ENCODE measurements at regions not wholly inside any gene's neighbourhood (a gene's known extent, or its start where the extent isn't known, plus 50 kb on each side); places are given as distances from the start of the nearest gene placed in this dataset.

DNA sequence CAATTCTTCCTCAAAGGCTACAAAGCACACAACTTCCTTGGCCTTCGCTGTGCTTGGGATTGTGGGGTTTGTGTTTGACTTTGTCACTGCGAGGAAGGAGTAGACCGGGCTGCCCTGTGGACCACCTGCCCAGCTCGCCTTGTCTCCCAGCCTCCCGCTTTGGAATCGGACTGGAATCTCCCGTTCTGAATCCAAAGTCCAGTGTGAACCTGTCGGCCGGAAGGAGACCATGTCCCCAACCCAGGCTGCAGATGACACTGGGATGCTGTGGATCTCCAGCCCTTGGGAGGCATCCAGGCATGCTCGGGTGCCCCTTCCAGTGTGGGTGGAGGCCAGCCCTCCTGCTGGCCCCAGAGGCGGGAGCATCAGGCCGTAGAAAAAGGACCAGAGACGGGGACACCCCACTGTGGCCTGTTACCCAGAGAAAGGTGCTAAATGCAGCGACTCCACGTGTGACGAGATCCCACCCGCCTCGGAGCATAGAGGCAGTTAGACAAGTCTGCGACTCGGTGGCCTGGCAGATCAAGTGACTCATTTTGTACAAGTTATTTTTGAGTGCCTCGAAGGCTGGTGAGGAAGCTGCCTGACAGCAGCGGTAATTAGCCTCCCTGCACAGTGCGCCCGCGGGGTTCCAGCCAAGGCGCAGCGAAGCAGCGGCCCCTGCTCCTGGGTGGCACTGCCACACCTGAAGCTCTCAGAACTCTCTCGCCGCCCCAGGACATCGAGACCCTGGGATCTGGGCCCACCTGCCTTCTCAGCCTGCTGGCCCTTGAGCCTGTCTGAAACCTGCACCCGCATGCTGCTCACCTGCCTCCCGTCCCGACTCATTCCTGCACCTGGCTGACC, 57.5 kb downstream of the ADRA2C start:
- H3F3A ChIP-seq (ENCODE audit: low read depth): no peaks in the 10 kb centered on the region
- no peaks in the 10 kb centered on the region for H3K79me2 ChIP-seq (ENCODE audit: insufficient read depth, low read length)
- no peak overlapping the region for H3K9ac ChIP-seq (ENCODE audit: low read depth, low read length, poor library complexity, severe bottlenecking)
- TF ChIP-seq, protein P1, sequence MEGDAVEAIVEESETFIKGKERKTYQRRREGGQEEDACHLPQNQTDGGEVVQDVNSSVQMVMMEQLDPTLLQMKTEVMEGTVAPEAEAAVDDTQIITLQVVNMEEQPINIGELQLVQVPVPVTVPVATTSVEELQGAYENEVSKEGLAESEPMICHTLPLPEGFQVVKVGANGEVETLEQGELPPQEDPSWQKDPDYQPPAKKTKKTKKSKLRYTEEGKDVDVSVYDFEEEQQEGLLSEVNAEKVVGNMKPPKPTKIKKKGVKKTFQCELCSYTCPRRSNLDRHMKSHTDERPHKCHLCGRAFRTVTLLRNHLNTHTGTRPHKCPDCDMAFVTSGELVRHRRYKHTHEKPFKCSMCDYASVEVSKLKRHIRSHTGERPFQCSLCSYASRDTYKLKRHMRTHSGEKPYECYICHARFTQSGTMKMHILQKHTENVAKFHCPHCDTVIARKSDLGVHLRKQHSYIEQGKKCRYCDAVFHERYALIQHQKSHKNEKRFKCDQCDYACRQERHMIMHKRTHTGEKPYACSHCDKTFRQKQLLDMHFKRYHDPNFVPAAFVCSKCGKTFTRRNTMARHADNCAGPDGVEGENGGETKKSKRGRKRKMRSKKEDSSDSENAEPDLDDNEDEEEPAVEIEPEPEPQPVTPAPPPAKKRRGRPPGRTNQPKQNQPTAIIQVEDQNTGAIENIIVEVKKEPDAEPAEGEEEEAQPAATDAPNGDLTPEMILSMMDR (conservative IDR thresholded peaks at IDR 0.05; ENCODE audit: low read length): no peak
- TF ChIP-seq EZH2phosphoT487 (IDR thresholded peaks at IDR 0.05; ENCODE audit: borderline replicate concordance): no peak
- H3K36me3 ChIP-seq (ENCODE audit: insufficient read depth, low read length): no peaks in the 10 kb centered on the region
- H3K4me1 ChIP-seq (ENCODE audit: insufficient read depth, low read length, poor library complexity, severe bottlenecking): no peaks in the 10 kb centered on the region
- no peak overlapping the region for H3K4me2 ChIP-seq (ENCODE audit: low read depth, low read length, poor library complexity, severe bottlenecking)
- no peaks in the 10 kb centered on the region; the same call in 1 of the 2 replicates for H3K9me3 ChIP-seq (ENCODE audit: insufficient read depth, low read depth, low read length)
- no peaks in the 10 kb centered on the region for H3K9me2 ChIP-seq (replicated peaks; ENCODE audit: low read depth, low read length)
- no peak overlapping the region for H3K4me3 ChIP-seq (ENCODE audit: low read length, poor library complexity, severe bottlenecking)
- H2AFZ ChIP-seq (ENCODE audit: low read length): no peak overlapping the region
- no peaks in the 10 kb centered on the region for H3K27me3 ChIP-seq (ENCODE audit: insufficient read depth, low read length, poor library complexity, severe bottlenecking)
- no peaks in the 10 kb centered on the region for H4K20me1 ChIP-seq (ENCODE audit: insufficient read depth, low read length, poor library complexity, severe bottlenecking)

DNA sequence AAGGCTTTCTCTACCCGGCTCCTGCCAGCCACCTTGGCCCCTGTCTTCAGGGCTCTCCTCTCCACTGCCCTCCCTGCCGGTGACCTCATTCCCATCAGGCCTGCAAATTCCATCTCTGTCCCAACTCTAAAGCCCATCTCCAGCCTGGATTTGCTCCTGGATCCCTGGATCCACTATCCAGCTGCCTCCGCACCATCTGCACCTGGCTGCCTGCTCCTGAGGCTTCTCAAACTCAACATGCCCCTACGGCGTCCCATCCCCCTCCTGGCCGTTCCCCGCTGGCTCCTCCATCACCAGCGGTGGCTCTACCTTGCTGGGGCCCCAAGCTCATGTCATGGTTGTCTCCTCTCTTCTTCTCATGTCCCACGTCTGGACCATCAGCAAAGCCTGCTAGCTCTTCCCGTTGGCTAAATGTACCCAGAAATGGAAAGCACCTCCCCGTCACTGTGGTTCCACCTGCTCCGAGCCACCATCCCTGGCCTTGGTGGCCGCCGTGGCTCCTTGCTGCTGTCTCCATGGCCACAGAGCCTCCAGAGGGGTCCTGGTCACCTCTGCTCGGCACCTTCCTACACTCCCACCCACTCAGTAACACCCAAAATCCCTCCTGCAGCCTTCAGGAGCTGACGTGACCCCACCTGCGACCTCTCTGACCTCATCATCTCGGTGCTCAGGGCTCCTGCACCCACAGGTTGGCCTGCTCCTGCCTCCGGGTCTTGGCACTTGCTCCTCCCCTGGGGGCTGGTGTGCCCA, 58.5 kb downstream of the ADRA2C start:
- H2AFZ ChIP-seq (ENCODE audit: low read length): no peak overlapping the region
- no peaks in the 10 kb centered on the region; the same call in 1 of the 2 replicates for H3K9me3 ChIP-seq (ENCODE audit: insufficient read depth, low read depth, low read length)
- TF ChIP-seq EZH2phosphoT487 (IDR thresholded peaks at IDR 0.05; ENCODE audit: borderline replicate concordance): no peak
- TF ChIP-seq, protein P1 (conservative IDR thresholded peaks at IDR 0.05; ENCODE audit: low read length): no peak
- no peaks in the 10 kb centered on the region for H3K4me1 ChIP-seq (ENCODE audit: insufficient read depth, low read length, poor library complexity, severe bottlenecking)
- H3K36me3 ChIP-seq (ENCODE audit: insufficient read depth, low read length): no peaks in the 10 kb centered on the region
- no peaks in the 10 kb centered on the region for H4K20me1 ChIP-seq (ENCODE audit: insufficient read depth, low read length, poor library complexity, severe bottlenecking)
- H3K9ac ChIP-seq (ENCODE audit: low read depth, low read length, poor library complexity, severe bottlenecking): no peak overlapping the region
- no peaks in the 10 kb centered on the region for H3K79me2 ChIP-seq (ENCODE audit: insufficient read depth, low read length)
- H3K27me3 ChIP-seq (ENCODE audit: insufficient read depth, low read length, poor library complexity, severe bottlenecking): no peaks in the 10 kb centered on the region
- no peak overlapping the region for H3K4me3 ChIP-seq (ENCODE audit: low read length, poor library complexity, severe bottlenecking)
- H3K4me2 ChIP-seq (ENCODE audit: low read depth, low read length, poor library complexity, severe bottlenecking): no peak overlapping the region
- no peaks in the 10 kb centered on the region for H3K9me2 ChIP-seq (replicated peaks; ENCODE audit: low read depth, low read length)
- H3F3A ChIP-seq (ENCODE audit: low read depth): no peaks in the 10 kb centered on the region

DNA sequence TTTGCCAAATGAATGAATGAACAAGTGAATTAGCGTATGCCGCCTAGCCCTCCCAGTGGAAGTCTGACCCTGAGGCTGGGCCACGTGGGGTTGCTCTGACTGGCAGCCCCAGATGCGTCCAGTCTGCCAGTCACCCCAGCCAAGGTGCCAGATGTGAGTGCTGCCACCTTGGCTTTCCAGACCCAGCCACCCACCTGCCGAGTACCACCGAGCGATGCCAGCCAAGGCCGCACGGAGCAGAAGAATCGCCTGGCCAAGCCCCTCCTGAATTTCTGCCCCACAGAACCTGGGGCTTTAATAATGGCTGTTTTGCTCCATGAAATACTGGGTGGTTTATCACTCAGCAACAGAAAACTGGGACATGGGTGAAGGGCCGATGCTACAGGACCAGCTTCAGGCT, 59.3 kb downstream of the ADRA2C start:
- Histone ChIP-seq H3K9me3 (ENCODE audit: insufficient read depth, low read depth, low read length) (no peaks in the 10 kb centered on the region), H3K9me2 (replicated peaks; ENCODE audit: low read depth, low read length) (no peaks in the 10 kb centered on the region), H3K4me1 (ENCODE audit: insufficient read depth, low read length, poor library complexity, severe bottlenecking) (no peaks in the 10 kb centered on the region), H3K4me3 (ENCODE audit: low read length, poor library complexity, severe bottlenecking) (no peak overlapping the region), H3K27me3 (ENCODE audit: insufficient read depth, low read length, poor library complexity, severe bottlenecking) (no peaks in the 10 kb centered on the region), H4K20me1 (ENCODE audit: insufficient read depth, low read length, poor library complexity, severe bottlenecking) (no peaks in the 10 kb centered on the region), H3K9ac (ENCODE audit: low read depth, low read length, poor library complexity, severe bottlenecking) (no peak overlapping the region), H3K79me2 (ENCODE audit: insufficient read depth, low read length) (no peaks in the 10 kb centered on the region), H2AFZ (ENCODE audit: low read length) (no peak overlapping the region), H3K36me3 (ENCODE audit: insufficient read depth, low read length) (no peaks in the 10 kb centered on the region), H3F3A (ENCODE audit: low read depth) (no peaks in the 10 kb centered on the region), H3K4me2 (ENCODE audit: low read depth, low read length, poor library complexity, severe bottlenecking) (no peak overlapping the region)
- TF ChIP-seq, protein P1 (conservative IDR thresholded peaks at IDR 0.05; ENCODE audit: low read length): no peak
- no peak for TF ChIP-seq EZH2phosphoT487 (IDR thresholded peaks at IDR 0.05; ENCODE audit: borderline replicate concordance)

All from Loucy (cell line).